Adipocyte (in vitro differentiated cells): ENCODE measurements at regions not wholly inside any gene's neighbourhood (a gene's known extent, or its start where the extent isn't known, plus 50 kb on each side); places are given as distances from the start of the nearest gene placed in this dataset.
"Not testable (repeated sequence)": the region's sequence is repeated elsewhere in the genome, so short reads cannot be mapped to it uniquely, and the experiment has no call there.

Source experiments
- DNase-seq: peaks from one replicate; pipeline ENCODE4 v3.0.0-alpha.2; 2015; ENCODE audit warnings: low read depth
- H3K27me3 ChIP-seq: replicated peaks from 2 replicates; pipeline ENCODE4 v1.7.0; 2013; ENCODE audit warnings: mild to moderate bottlenecking, low read length, moderate library complexity; ENCODE audit not compliant: control insufficient read depth, insufficient read depth
- H3K36me3 ChIP-seq: 2 replicates; pipeline ENCODE4 v1.7.0; 2013; ENCODE audit warnings: low read length, mild to moderate bottlenecking, moderate library complexity; ENCODE audit not compliant: control insufficient read depth, insufficient read depth, severe bottlenecking
- H3K4me1 ChIP-seq: 2 replicates; pipeline ENCODE4 v1.7.0; 2013; ENCODE audit warnings: mild to moderate bottlenecking, low read length, moderate library complexity; ENCODE audit not compliant: control insufficient read depth, insufficient read depth
- H3K4me3 ChIP-seq: 2 replicates; pipeline ENCODE4 v1.7.0; 2013; ENCODE audit warnings: mild to moderate bottlenecking, low read length, moderate library complexity
- H3K9ac ChIP-seq: 2 replicates; pipeline ENCODE4 v1.7.0; 2013; ENCODE audit warnings: mild to moderate bottlenecking, low read length, moderate library complexity
- H3K9me3 ChIP-seq: 2 replicates; pipeline ENCODE4 v1.7.0; 2013; ENCODE audit warnings: mild to moderate bottlenecking, low read length, moderate library complexity; ENCODE audit not compliant: control insufficient read depth

GRCh38 chr3:182028081-182028480, 316.4 kb downstream of the SOX2 start:
- H3K36me3 ChIP-seq = no peaks in the 10 kb centered on the region
- no peaks in the 10 kb centered on the region for H3K9me3 ChIP-seq
- H3K27me3 ChIP-seq = no peaks in the 10 kb centered on the region
- no peak overlapping the region for H3K4me3 ChIP-seq
- no peak for DNase-seq
- no peaks in the 10 kb centered on the region for H3K4me1 ChIP-seq
- no peak overlapping the region for H3K9ac ChIP-seq

GRCh38 chr3:182034231-182034630, 322.5 kb downstream of the SOX2 start:
- not testable (repeated sequence) for H3K4me3 ChIP-seq, H3K4me1 ChIP-seq, H3K9me3 ChIP-seq, H3K9ac ChIP-seq, H3K36me3 ChIP-seq, DNase-seq, H3K27me3 ChIP-seq

- H3K27me3 ChIP-seq = no peaks in the 10 kb centered on the region
- no peaks in the 10 kb centered on the region for H3K36me3 ChIP-seq
- H3K4me1 ChIP-seq = no peaks in the 10 kb centered on the region
- H3K9me3 ChIP-seq = peaks cover 4% of the 10 kb centered on the region
- H3K9ac ChIP-seq = no peak overlapping the region
- DNase-seq = no peak
- no peak overlapping the region for H3K4me3 ChIP-seq
Observed at GRCh38 chr3:182035324-182035723, 323.6 kb downstream of the SOX2 start.

- no peaks in the 10 kb centered on the region for H3K4me1 ChIP-seq
- DNase-seq = no peak
Observed at GRCh38 chr3:182036382-182036781, 324.7 kb downstream of the SOX2 start.

GRCh38 chr3:182041668-182042291, 330.1 kb downstream of the SOX2 start:
- no peak for DNase-seq
- no peaks in the 10 kb centered on the region for H3K4me1 ChIP-seq
- no peak overlapping the region for H3K9ac ChIP-seq
- H3K27me3 ChIP-seq = no peaks in the 10 kb centered on the region
- H3K9me3 ChIP-seq = peaks cover 4% of the 10 kb centered on the region
- H3K36me3 ChIP-seq = no peaks in the 10 kb centered on the region
- no peak overlapping the region for H3K4me3 ChIP-seq

More at GRCh38 chr3:182036382-182036781, 324.7 kb downstream of the SOX2 start:
- H3K27me3 ChIP-seq = no peaks in the 10 kb centered on the region
- no peaks in the 10 kb centered on the region for H3K36me3 ChIP-seq
- H3K9me3 ChIP-seq = peaks cover 4% of the 10 kb centered on the region
- no peak overlapping the region for H3K9ac ChIP-seq
- H3K4me3 ChIP-seq = no peak overlapping the region

GRCh38 chr3:182045736-182046135, 334.0 kb downstream of the SOX2 start:
- H3K4me3 ChIP-seq = no peak overlapping the region
- no peaks in the 10 kb centered on the region for H3K27me3 ChIP-seq
- no peak overlapping the region for H3K9ac ChIP-seq
- no peak for DNase-seq
- no peaks in the 10 kb centered on the region for H3K9me3 ChIP-seq
- H3K4me1 ChIP-seq = no peaks in the 10 kb centered on the region
- H3K36me3 ChIP-seq = no peaks in the 10 kb centered on the region

- Histone ChIP-seq H3K4me1 (no peaks in the 10 kb centered on the region), H3K36me3 (no peaks in the 10 kb centered on the region), H3K4me3 (no peak overlapping the region), H3K27me3 (no peaks in the 10 kb centered on the region), H3K9ac (no peak overlapping the region), H3K9me3 (no peaks in the 10 kb centered on the region)
- no peak for DNase-seq
Observed at GRCh38 chr3:182046166-182046764, 334.5 kb downstream of the SOX2 start.

GRCh38 chr3:182050932-182051331, 339.2 kb downstream of the SOX2 start:
- Histone ChIP-seq H3K9me3 (no peaks in the 10 kb centered on the region), H3K27me3 (no peaks in the 10 kb centered on the region), H3K9ac (no peak overlapping the region), H3K36me3 (no peaks in the 10 kb centered on the region), H3K4me3 (no peak overlapping the region), H3K4me1 (no peaks in the 10 kb centered on the region)
- no peak for DNase-seq

- H3K4me1 ChIP-seq = no peaks in the 10 kb centered on the region
- no peaks in the 10 kb centered on the region for H3K36me3 ChIP-seq
- H3K9me3 ChIP-seq = no peaks in the 10 kb centered on the region
- no peak overlapping the region for H3K4me3 ChIP-seq
- no peaks in the 10 kb centered on the region for H3K27me3 ChIP-seq
- no peak overlapping the region for H3K9ac ChIP-seq
- DNase-seq = no peak
Observed at GRCh38 chr3:182052332-182052731, 340.6 kb downstream of the SOX2 start.

- Histone ChIP-seq H3K4me3 (no peak overlapping the region), H3K9me3 (no peaks in the 10 kb centered on the region), H3K27me3 (no peaks in the 10 kb centered on the region), H3K4me1 (no peaks in the 10 kb centered on the region), H3K36me3 (no peaks in the 10 kb centered on the region), H3K9ac (no peak overlapping the region)
- no peak for DNase-seq
Observed at GRCh38 chr3:182052757-182053156, 341.0 kb downstream of the SOX2 start.

GRCh38 chr3:182058488-182058887, 346.8 kb downstream of the SOX2 start:
- Histone ChIP-seq H3K9me3 (no peaks in the 10 kb centered on the region), H3K9ac (no peak overlapping the region), H3K4me1 (no peaks in the 10 kb centered on the region), H3K4me3 (no peak overlapping the region), H3K27me3 (no peaks in the 10 kb centered on the region), H3K36me3 (no peaks in the 10 kb centered on the region)
- DNase-seq = no peak

- DNase-seq = no peak
- Histone ChIP-seq H3K4me1 (no peaks in the 10 kb centered on the region), H3K9ac (no peak overlapping the region), H3K36me3 (no peaks in the 10 kb centered on the region), H3K9me3 (no peaks in the 10 kb centered on the region), H3K4me3 (no peak overlapping the region), H3K27me3 (no peaks in the 10 kb centered on the region)
Observed at GRCh38 chr3:182063742-182064141, 352.0 kb downstream of the SOX2 start.
